ENCODE measurements at regions not wholly inside any gene's neighbourhood (a gene's known extent, or its start where the extent isn't known, plus 50 kb on each side); places are given as distances from the start of the nearest gene placed in this dataset.

- peaks cover 10% of the 10 kb centered on the region for H3K9me3 Mint-ChIP-seq (ENCODE audit: unreplicated experiment)
- peaks cover 7% of the 10 kb centered on the region for H3K27me3 Mint-ChIP-seq (ENCODE audit: unreplicated experiment)
- H3K36me3 Mint-ChIP-seq (ENCODE audit: low read depth, unreplicated experiment), result peaks cover 6% of the 10 kb centered on the region
- no peak for TF ChIP-seq CTCF (IDR thresholded peaks at IDR 0.05; ENCODE audit: unreplicated experiment)
- no peak for DNase-seq (ENCODE audit: low spot score)
- H3K4me3 Mint-ChIP-seq (ENCODE audit: unreplicated experiment), result peak overlapping the region; percentile 60
- no peak overlapping the region for H3K27ac Mint-ChIP-seq (ENCODE audit: unreplicated experiment)
- no peaks in the 10 kb centered on the region for H3K4me1 Mint-ChIP-seq (ENCODE audit: unreplicated experiment)
Measured at GRCh38 chr9:110006657-110007056, 201.3 kb downstream of the C9orf152 start.

GRCh38 chr9:110007477-110008270 lies 200.3 kb downstream of the C9orf152 start:
- Mint-ChIP-seq H3K4me1 (ENCODE audit: unreplicated experiment) (no peaks in the 10 kb centered on the region), H3K27ac (ENCODE audit: unreplicated experiment) (no peak overlapping the region), H3K36me3 (ENCODE audit: low read depth, unreplicated experiment) (peaks cover 6% of the 10 kb centered on the region), H3K27me3 (ENCODE audit: unreplicated experiment) (peaks cover 7% of the 10 kb centered on the region), H3K4me3 (ENCODE audit: unreplicated experiment) (no peak overlapping the region), H3K9me3 (ENCODE audit: unreplicated experiment) (peaks cover 10% of the 10 kb centered on the region)
- no peak for DNase-seq (ENCODE audit: low spot score)
- TF ChIP-seq CTCF (IDR thresholded peaks at IDR 0.05; ENCODE audit: unreplicated experiment), result no peak

- Mint-ChIP-seq H3K27me3 (ENCODE audit: unreplicated experiment) (peaks cover 5% of the 10 kb centered on the region), H3K9me3 (ENCODE audit: unreplicated experiment) (peaks cover 10% of the 10 kb centered on the region), H3K27ac (ENCODE audit: unreplicated experiment) (no peak overlapping the region), H3K4me1 (ENCODE audit: unreplicated experiment) (no peaks in the 10 kb centered on the region), H3K36me3 (ENCODE audit: low read depth, unreplicated experiment) (peaks cover 6% of the 10 kb centered on the region), H3K4me3 (ENCODE audit: unreplicated experiment) (no peak overlapping the region)
- no peak for DNase-seq (ENCODE audit: low spot score)
- TF ChIP-seq CTCF (IDR thresholded peaks at IDR 0.05; ENCODE audit: unreplicated experiment), result no peak
Measured at GRCh38 chr9:110008663-110009062, 199.3 kb downstream of the C9orf152 start.

GRCh38 chr9:110011628-110012320 lies 196.2 kb downstream of the C9orf152 start:
- Mint-ChIP-seq H3K9me3 (ENCODE audit: unreplicated experiment) (peaks cover under 1% of the 10 kb centered on the region), H3K27ac (ENCODE audit: unreplicated experiment) (no peak overlapping the region), H3K4me1 (ENCODE audit: unreplicated experiment) (no peaks in the 10 kb centered on the region), H3K4me3 (ENCODE audit: unreplicated experiment) (no peak overlapping the region), H3K27me3 (ENCODE audit: unreplicated experiment) (no peaks in the 10 kb centered on the region), H3K36me3 (ENCODE audit: low read depth, unreplicated experiment) (no peaks in the 10 kb centered on the region)
- no peak for TF ChIP-seq CTCF (IDR thresholded peaks at IDR 0.05; ENCODE audit: unreplicated experiment)
- no peak for DNase-seq (ENCODE audit: low spot score)

DNA sequence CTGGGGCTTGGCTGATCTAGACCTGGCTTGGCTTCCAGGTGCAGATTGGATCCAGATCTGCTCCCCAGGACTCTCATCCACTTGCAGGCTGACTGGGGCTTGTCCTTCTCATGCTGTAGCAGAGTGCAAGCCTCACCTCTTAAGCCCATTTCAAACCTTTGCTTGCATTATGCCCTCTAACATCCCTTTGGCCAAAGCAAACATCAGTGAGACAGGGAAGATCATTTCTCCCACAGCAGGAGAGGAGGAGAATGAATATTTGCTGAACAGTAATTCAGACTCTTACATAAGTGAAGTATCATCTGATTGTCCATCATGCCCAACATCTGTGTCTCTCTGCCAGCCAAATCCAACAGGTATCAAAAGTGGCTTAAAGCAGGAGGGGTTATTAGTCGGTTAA lies 194.9 kb downstream of the C9orf152 start:
- no peak for TF ChIP-seq CTCF (IDR thresholded peaks at IDR 0.05; ENCODE audit: unreplicated experiment)
- H3K4me3 Mint-ChIP-seq (ENCODE audit: unreplicated experiment), result no peak overlapping the region
- no peaks in the 10 kb centered on the region for H3K36me3 Mint-ChIP-seq (ENCODE audit: low read depth, unreplicated experiment)
- H3K4me1 Mint-ChIP-seq (ENCODE audit: unreplicated experiment), result no peaks in the 10 kb centered on the region
- DNase-seq (ENCODE audit: low spot score), result no peak
- H3K9me3 Mint-ChIP-seq (ENCODE audit: unreplicated experiment), result no peaks in the 10 kb centered on the region
- H3K27me3 Mint-ChIP-seq (ENCODE audit: unreplicated experiment), result no peaks in the 10 kb centered on the region
- H3K27ac Mint-ChIP-seq (ENCODE audit: unreplicated experiment), result no peak overlapping the region
